ENCODE measurements at regions not wholly inside any gene's neighbourhood (a gene's known extent, or its start where the extent isn't known, plus 50 kb on each side); places are given as distances from the start of the nearest gene placed in this dataset.

- TF ChIP-seq CTCF (conservative IDR thresholded peaks at IDR 0.05; ENCODE audit: low read length) = no peak
- TF ChIP-seq EZH2phosphoT487 (IDR thresholded peaks at IDR 0.05; ENCODE audit: borderline replicate concordance) = no peak
- Histone ChIP-seq H3K79me2 (ENCODE audit: insufficient read depth, low read length) (no peaks in the 10 kb centered on the region), H3K36me3 (ENCODE audit: insufficient read depth, low read length) (no peaks in the 10 kb centered on the region), H3K9me3 (ENCODE audit: insufficient read depth, low read depth, low read length) (no peaks in the 10 kb centered on the region), H3K9ac (ENCODE audit: low read depth, low read length, poor library complexity, severe bottlenecking) (no peak overlapping the region), H3K4me1 (ENCODE audit: insufficient read depth, low read length, poor library complexity, severe bottlenecking) (no peaks in the 10 kb centered on the region), H3K27me3 (ENCODE audit: insufficient read depth, low read length, poor library complexity, severe bottlenecking) (no peaks in the 10 kb centered on the region), H3K4me3 (ENCODE audit: low read length, poor library complexity, severe bottlenecking) (no peak overlapping the region), H2AFZ (ENCODE audit: low read length) (no peak overlapping the region), H3K4me2 (ENCODE audit: low read depth, low read length, poor library complexity, severe bottlenecking) (no peak overlapping the region), H3F3A (ENCODE audit: low read depth) (no peaks in the 10 kb centered on the region), H4K20me1 (ENCODE audit: insufficient read depth, low read length, poor library complexity, severe bottlenecking) (no peaks in the 10 kb centered on the region), H3K9me2 (replicated peaks; ENCODE audit: low read depth, low read length) (no peaks in the 10 kb centered on the region)
Observed at GRCh38 chr13:108120856-108121255, 94.5 kb downstream of the LIG4 start.

GRCh38 chr13:108120302-108120701 lies 95.0 kb downstream of the LIG4 start:
- TF ChIP-seq EZH2phosphoT487 (IDR thresholded peaks at IDR 0.05; ENCODE audit: borderline replicate concordance) (no peak), CTCF (conservative IDR thresholded peaks at IDR 0.05; ENCODE audit: low read length) (no peak)
- H2AFZ ChIP-seq (ENCODE audit: low read length) = no peak overlapping the region
- no peak overlapping the region for H3K4me2 ChIP-seq (ENCODE audit: low read depth, low read length, poor library complexity, severe bottlenecking)
- H3K4me3 ChIP-seq (ENCODE audit: low read length, poor library complexity, severe bottlenecking) = no peak overlapping the region
- no peaks in the 10 kb centered on the region for H3K27me3 ChIP-seq (ENCODE audit: insufficient read depth, low read length, poor library complexity, severe bottlenecking)
- H3K9me3 ChIP-seq (ENCODE audit: insufficient read depth, low read depth, low read length) = no peaks in the 10 kb centered on the region
- no peaks in the 10 kb centered on the region for H3K9me2 ChIP-seq (replicated peaks; ENCODE audit: low read depth, low read length)
- H3K36me3 ChIP-seq (ENCODE audit: insufficient read depth, low read length) = no peaks in the 10 kb centered on the region
- H3K4me1 ChIP-seq (ENCODE audit: insufficient read depth, low read length, poor library complexity, severe bottlenecking) = no peaks in the 10 kb centered on the region
- no peaks in the 10 kb centered on the region for H4K20me1 ChIP-seq (ENCODE audit: insufficient read depth, low read length, poor library complexity, severe bottlenecking)
- no peaks in the 10 kb centered on the region for H3F3A ChIP-seq (ENCODE audit: low read depth)
- no peak overlapping the region for H3K9ac ChIP-seq (ENCODE audit: low read depth, low read length, poor library complexity, severe bottlenecking)
- H3K79me2 ChIP-seq (ENCODE audit: insufficient read depth, low read length) = no peaks in the 10 kb centered on the region

GRCh38 chr13:108115738-108116137 lies 99.6 kb downstream of the LIG4 start:
- no peaks in the 10 kb centered on the region for H3F3A ChIP-seq (ENCODE audit: low read depth)
- H3K36me3 ChIP-seq (ENCODE audit: insufficient read depth, low read length) = no peaks in the 10 kb centered on the region
- no peaks in the 10 kb centered on the region for H3K9me2 ChIP-seq (replicated peaks; ENCODE audit: low read depth, low read length)
- H3K9ac ChIP-seq (ENCODE audit: low read depth, low read length, poor library complexity, severe bottlenecking) = no peak overlapping the region
- H3K9me3 ChIP-seq (ENCODE audit: insufficient read depth, low read depth, low read length) = no peaks in the 10 kb centered on the region
- TF ChIP-seq CTCF (conservative IDR thresholded peaks at IDR 0.05; ENCODE audit: low read length) (no peak), EZH2phosphoT487 (IDR thresholded peaks at IDR 0.05; ENCODE audit: borderline replicate concordance) (no peak)
- H3K4me2 ChIP-seq (ENCODE audit: low read depth, low read length, poor library complexity, severe bottlenecking) = no peak overlapping the region
- no peak overlapping the region for H3K4me3 ChIP-seq (ENCODE audit: low read length, poor library complexity, severe bottlenecking)
- H3K27me3 ChIP-seq (ENCODE audit: insufficient read depth, low read length, poor library complexity, severe bottlenecking) = no peaks in the 10 kb centered on the region
- H2AFZ ChIP-seq (ENCODE audit: low read length) = no peak overlapping the region
- no peaks in the 10 kb centered on the region for H3K79me2 ChIP-seq (ENCODE audit: insufficient read depth, low read length)
- H4K20me1 ChIP-seq (ENCODE audit: insufficient read depth, low read length, poor library complexity, severe bottlenecking) = no peaks in the 10 kb centered on the region
- H3K4me1 ChIP-seq (ENCODE audit: insufficient read depth, low read length, poor library complexity, severe bottlenecking) = no peaks in the 10 kb centered on the region
